AG04450 (cell line): ENCODE measurements at regions not wholly inside any gene's neighbourhood (a gene's known extent, or its start where the extent isn't known, plus 50 kb on each side); places are given as distances from the start of the nearest gene placed in this dataset.

Experiments used
- CTCF ChIA-PET: fragments of 300-600, 350-600 bp; formaldehyde crosslinking; extraction: SDS; loops from one replicate; lab custom pipeline; 2022; ENCODE audit warnings: antibody characterized with exemption, inconsistent platforms; lab: Charles Lee
- POLR2A ChIA-PET: fragments of 350-600 bp; formaldehyde crosslinking; extraction: SDS; loops from one replicate; lab custom pipeline; 2021; ENCODE audit warnings: antibody characterized with exemption, inconsistent platforms; lab: Yijun Ruan, JAX
- DNase-seq: peaks from one replicate; pipeline ENCODE4 v3.0.0-alpha.2; 2011; ENCODE audit warnings: low read depth, low spot score
- H3K27ac ChIP-seq: one replicate; pipeline ENCODE4 v1.5.1; 2012; ENCODE audit warnings: low read depth, low read length, control low read depth
- H3K27me3 ChIP-seq: one replicate; pipeline ENCODE4 v1.6.0; 2012; ENCODE audit warnings: low read length; ENCODE audit not compliant: control insufficient read depth, insufficient read depth
- H3K4me3 ChIP-seq: 2 replicates; pipeline ENCODE4 v1.5.1; 2011; ENCODE audit warnings: mild to moderate bottlenecking, low read depth, low read length, control low read depth
- H3K9me3 ChIP-seq: 2 replicates; pipeline ENCODE4 v1.5.1; 2012; ENCODE audit warnings: low read length; ENCODE audit not compliant: control insufficient read depth, insufficient read depth
- TF ChIP-seq, protein P1 (sequence below): IDR thresholded peaks from 2 replicates; pipeline ENCODE4 v1.5.1; 2011; ENCODE audit warnings: low read depth, low read length, control low read depth, inconsistent platforms

DNA sequence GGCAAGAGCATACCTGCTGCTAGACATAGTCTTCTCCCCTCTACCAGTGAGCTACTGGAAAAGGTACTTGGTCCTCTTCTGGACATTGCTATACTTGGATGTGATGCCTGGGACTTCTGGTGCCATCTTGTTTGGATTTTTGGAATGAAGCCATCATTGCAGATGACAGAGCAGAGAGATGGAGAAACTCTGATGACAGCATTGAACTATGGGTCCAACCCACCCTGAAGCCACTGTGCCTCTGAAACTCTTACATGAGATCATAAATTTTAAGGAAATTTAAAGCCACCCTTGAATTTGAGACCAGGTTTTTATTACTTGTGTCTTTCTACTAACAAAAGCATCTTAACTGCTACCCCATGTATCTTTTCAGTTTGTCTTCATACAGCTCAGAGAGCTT lies 151.1 kb upstream of the SMIM23 start:
- no peak overlapping the region for H3K4me3 ChIP-seq
- POLR2A ChIA-PET: no interaction called here
- CTCF ChIA-PET: no interaction called here
- DNase-seq: no peak
- H3K27ac ChIP-seq: no peak overlapping the region
- no peaks in the 10 kb centered on the region for H3K9me3 ChIP-seq
- TF ChIP-seq, protein P1, sequence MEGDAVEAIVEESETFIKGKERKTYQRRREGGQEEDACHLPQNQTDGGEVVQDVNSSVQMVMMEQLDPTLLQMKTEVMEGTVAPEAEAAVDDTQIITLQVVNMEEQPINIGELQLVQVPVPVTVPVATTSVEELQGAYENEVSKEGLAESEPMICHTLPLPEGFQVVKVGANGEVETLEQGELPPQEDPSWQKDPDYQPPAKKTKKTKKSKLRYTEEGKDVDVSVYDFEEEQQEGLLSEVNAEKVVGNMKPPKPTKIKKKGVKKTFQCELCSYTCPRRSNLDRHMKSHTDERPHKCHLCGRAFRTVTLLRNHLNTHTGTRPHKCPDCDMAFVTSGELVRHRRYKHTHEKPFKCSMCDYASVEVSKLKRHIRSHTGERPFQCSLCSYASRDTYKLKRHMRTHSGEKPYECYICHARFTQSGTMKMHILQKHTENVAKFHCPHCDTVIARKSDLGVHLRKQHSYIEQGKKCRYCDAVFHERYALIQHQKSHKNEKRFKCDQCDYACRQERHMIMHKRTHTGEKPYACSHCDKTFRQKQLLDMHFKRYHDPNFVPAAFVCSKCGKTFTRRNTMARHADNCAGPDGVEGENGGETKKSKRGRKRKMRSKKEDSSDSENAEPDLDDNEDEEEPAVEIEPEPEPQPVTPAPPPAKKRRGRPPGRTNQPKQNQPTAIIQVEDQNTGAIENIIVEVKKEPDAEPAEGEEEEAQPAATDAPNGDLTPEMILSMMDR: no peak
- peaks cover 12% of the 10 kb centered on the region for H3K27me3 ChIP-seq

DNA sequence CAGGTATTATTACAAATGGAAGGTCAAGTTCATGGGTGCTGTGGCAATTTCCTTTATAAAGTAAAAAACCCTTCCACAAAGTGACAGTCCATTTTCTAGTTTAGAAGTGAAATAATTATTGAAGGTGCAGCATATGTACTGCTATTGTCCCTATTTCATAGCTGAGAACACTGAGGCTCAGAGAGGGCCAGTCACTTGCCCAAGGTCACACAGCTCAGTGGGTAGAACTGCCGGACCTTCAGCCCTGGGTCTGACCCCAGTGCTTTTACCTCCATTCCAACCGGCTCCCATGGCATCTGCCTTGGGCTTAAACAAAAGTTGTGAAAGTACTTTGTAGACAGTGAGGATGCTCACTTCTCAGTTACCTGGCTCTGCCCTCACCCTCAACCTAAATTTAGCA lies 150.6 kb upstream of the SMIM23 start:
- no peak for DNase-seq
- H3K9me3 ChIP-seq: no peaks in the 10 kb centered on the region
- CTCF ChIA-PET: no interaction called here
- TF ChIP-seq, protein P1: no peak
- no peak overlapping the region for H3K27ac ChIP-seq
- POLR2A ChIA-PET: no interaction called here
- H3K4me3 ChIP-seq: no peak overlapping the region
- peaks cover 12% of the 10 kb centered on the region for H3K27me3 ChIP-seq

DNA sequence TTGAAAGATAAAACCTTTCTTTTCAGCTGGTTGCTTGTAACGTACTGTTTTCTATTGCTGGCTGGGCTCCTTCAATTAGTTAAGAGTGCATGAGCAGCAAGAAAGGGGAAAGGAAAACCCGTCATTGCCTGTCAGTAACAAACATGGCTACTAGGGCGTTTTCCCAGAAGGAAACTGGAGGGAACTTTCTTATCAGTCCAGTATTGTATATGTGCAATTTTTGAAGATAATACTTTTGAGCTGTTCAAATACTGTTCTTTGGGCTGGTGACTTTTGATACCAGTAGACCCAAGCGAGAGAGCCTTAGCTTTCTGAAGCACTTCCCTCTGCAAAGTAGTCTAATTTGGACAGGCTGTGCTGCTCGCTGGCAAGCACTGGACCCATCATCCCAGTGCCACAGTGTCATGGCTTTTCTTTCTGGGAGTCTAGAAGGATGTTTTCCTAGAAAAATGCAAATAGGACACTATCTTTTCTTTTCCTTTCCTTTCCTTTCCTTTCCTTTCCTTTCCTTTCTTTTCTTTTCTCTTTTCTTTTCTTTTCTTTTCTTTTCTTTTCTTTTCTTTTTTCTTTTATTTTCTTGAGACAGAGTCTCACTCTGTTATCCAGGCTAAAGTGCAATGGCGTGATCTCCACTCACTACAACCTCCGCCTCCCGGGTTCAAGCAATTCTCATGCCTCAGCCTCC lies 149.9 kb upstream of the SMIM23 start:
- Histone ChIP-seq H3K27ac (no peak overlapping the region), H3K27me3 (peaks cover 12% of the 10 kb centered on the region), H3K9me3 (no peaks in the 10 kb centered on the region), H3K4me3 (no peak overlapping the region)
- ChIA-PET CTCF (no interaction called here), POLR2A (no interaction called here)
- DNase-seq: no peak
- TF ChIP-seq, protein P1: no peak

DNA sequence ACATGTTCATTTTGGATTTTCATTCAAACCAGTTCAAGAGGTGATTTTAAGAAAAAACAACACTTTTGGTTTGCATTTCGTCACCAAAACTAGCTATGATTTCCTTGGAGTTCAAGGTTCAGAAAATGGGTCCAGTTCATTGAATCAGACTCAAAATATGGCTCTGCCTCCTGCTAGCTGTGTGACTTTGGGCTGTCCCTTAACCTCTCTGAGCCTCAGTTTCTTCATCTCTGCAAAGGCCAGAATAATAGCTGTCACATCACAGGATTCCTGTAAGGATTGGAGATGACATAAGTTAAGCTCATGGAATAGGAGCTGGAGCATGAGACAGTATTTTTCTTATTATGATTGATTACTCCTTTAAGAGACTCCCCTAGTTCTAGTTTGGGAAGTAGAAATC lies 147.8 kb upstream of the SMIM23 start:
- Histone ChIP-seq H3K27me3 (peaks cover 12% of the 10 kb centered on the region), H3K9me3 (no peaks in the 10 kb centered on the region), H3K4me3 (no peak overlapping the region), H3K27ac (no peak overlapping the region)
- CTCF ChIA-PET: interaction anchor here (0.5 kb wide), 1 partner anchor 219 kb away, joined by 3 read pairs; no protein-coding TSS in a partner anchor
- POLR2A ChIA-PET: no interaction called here
- no peak for DNase-seq
- TF ChIP-seq, protein P1: no peak

DNA sequence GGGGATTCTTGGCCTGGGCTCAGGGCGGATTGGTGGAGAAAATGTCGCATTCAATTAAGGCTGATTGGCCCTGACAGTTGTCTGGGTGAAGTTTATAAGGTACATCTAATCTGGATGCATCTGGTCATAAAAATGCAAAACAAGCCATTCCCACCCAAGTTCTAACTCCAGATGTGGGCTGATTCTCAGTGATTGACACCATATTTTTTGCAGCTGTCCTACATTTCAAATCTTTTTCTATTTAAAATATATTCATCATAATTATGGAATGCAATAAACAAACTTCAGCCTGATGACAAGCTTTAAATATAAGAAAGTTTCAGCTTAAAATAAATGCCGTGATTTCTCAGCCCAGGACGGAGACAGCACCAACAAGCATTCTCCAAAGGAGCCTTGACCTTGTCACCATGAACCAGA lies 146.4 kb upstream of the SMIM23 start:
- TF ChIP-seq, protein P1: no peak
- peaks cover 10% of the 10 kb centered on the region for H3K27me3 ChIP-seq
- H3K9me3 ChIP-seq: no peaks in the 10 kb centered on the region
- no peak overlapping the region for H3K4me3 ChIP-seq
- DNase-seq: no peak
- no peak overlapping the region for H3K27ac ChIP-seq
- POLR2A ChIA-PET: no interaction called here
- CTCF ChIA-PET: interaction anchor here (1.7 to 2.8 kb wide), 2 partner anchors 9 to 12 kb away, joined by 3 to 13 read pairs; no protein-coding TSS in a partner anchor
